GM18511 (cell line): ENCODE measurements at regions not wholly inside any gene's neighbourhood (a gene's known extent, or its start where the extent isn't known, plus 50 kb on each side); places are given as distances from the start of the nearest gene placed in this dataset.
"Not testable (repeated sequence)": the region's sequence is repeated elsewhere in the genome, so short reads cannot be mapped to it uniquely, and the experiment has no call there.

Experiments used
- ATAC-seq: cut with Tn5 transposase; IDR thresholded peaks from one replicate; pipeline ENCODE4 v1.9.1; 2021; ENCODE audit warnings: mild to moderate bottlenecking, moderate library complexity; ENCODE audit not compliant: unreplicated experiment

GRCh38 chr7:149635561-149636329, 137.6 kb downstream of the ZNF467 start:
- ATAC-seq: no peak

GRCh38 chr7:149633976-149634945, 136.7 kb upstream of the ZNF746 start:
- no peak for ATAC-seq

- ATAC-seq: not testable (repeated sequence)
Observed at GRCh38 chr7:149628361-149629149, 130.9 kb upstream of the ZNF746 start.

GRCh38 chr7:149627911-149628310, 130.3 kb upstream of the ZNF746 start:
- ATAC-seq: no peak

- no peak for ATAC-seq
Observed at GRCh38 chr7:149626972-149627371, 129.4 kb upstream of the ZNF746 start.

GRCh38 chr7:149625947-149626392, 128.4 kb upstream of the ZNF746 start:
- ATAC-seq: no peak

GRCh38 chr7:149625340-149625946, 127.8 kb upstream of the ZNF746 start:
- no peak for ATAC-seq

- peak; percentile 84 for ATAC-seq
Observed at GRCh38 chr7:149624419-149625339, 127.1 kb upstream of the ZNF746 start.

- ATAC-seq: peak; percentile 21
Observed at GRCh38 chr7:149624006-149624405, 126.4 kb upstream of the ZNF746 start.

- not testable (repeated sequence) for ATAC-seq
Observed at GRCh38 chr7:149623262-149623997, 125.8 kb upstream of the ZNF746 start.

- no peak for ATAC-seq
Observed at GRCh38 chr7:149622444-149623210, 125.0 kb upstream of the ZNF746 start.

- no peak for ATAC-seq
Observed at GRCh38 chr7:149621776-149622175, 124.2 kb upstream of the ZNF746 start.

GRCh38 chr7:149620961-149621360, 123.4 kb upstream of the ZNF746 start:
- peak; percentile 66 for ATAC-seq

- ATAC-seq: no peak
Observed at GRCh38 chr7:149616898-149617297, 119.3 kb upstream of the ZNF746 start.

GRCh38 chr7:149615690-149616270, 118.2 kb upstream of the ZNF746 start:
- no peak for ATAC-seq

GRCh38 chr7:149610441-149611011, 112.9 kb upstream of the ZNF746 start:
- ATAC-seq: no peak

GRCh38 chr7:149608168-149608567, 110.6 kb upstream of the ZNF746 start:
- no peak for ATAC-seq
